ENCODE measurements at regions not wholly inside any gene's neighbourhood (a gene's known extent, or its start where the extent isn't known, plus 50 kb on each side); places are given as distances from the start of the nearest gene placed in this dataset.

- H3K4me2 ChIP-seq (ENCODE audit: low read length), result no peak overlapping the region
- no peak overlapping the region for H3K27ac ChIP-seq
- H3K9ac ChIP-seq, result no peak overlapping the region
- H3K36me3 ChIP-seq (ENCODE audit: control insufficient read depth, insufficient read depth, low read length), result no peaks in the 10 kb centered on the region
- H3K27me3 ChIP-seq (ENCODE audit: control insufficient read depth, insufficient read depth, low read length), result no peaks in the 10 kb centered on the region
- peaks cover 4% of the 10 kb centered on the region for H3K4me1 ChIP-seq
- no peak overlapping the region for H2AFZ ChIP-seq
- no peaks in the 10 kb centered on the region for H3K79me2 ChIP-seq
- H3K9me3 ChIP-seq (ENCODE audit: control insufficient read depth, low read length), result no peaks in the 10 kb centered on the region
- no peak for TF ChIP-seq CTCF (IDR thresholded peaks at IDR 0.05)
- H3K4me3 ChIP-seq (ENCODE audit: low read depth, low read length), result no peak overlapping the region
Measured at GRCh38 chr20:40459299-40459698, 229.7 kb downstream of the MAFB start.

- no peak overlapping the region for H3K4me3 ChIP-seq (ENCODE audit: low read depth, low read length)
- no peaks in the 10 kb centered on the region for H3K36me3 ChIP-seq (ENCODE audit: control insufficient read depth, insufficient read depth, low read length)
- H3K9me3 ChIP-seq (ENCODE audit: control insufficient read depth, low read length), result no peaks in the 10 kb centered on the region
- no peaks in the 10 kb centered on the region for H3K27me3 ChIP-seq (ENCODE audit: control insufficient read depth, insufficient read depth, low read length)
- H3K79me2 ChIP-seq, result no peaks in the 10 kb centered on the region
- H3K27ac ChIP-seq, result no peak overlapping the region
- no peak overlapping the region for H3K9ac ChIP-seq
- no peaks in the 10 kb centered on the region for H3K4me1 ChIP-seq
- no peak for TF ChIP-seq CTCF (IDR thresholded peaks at IDR 0.05)
- no peak overlapping the region for H2AFZ ChIP-seq
- H3K4me2 ChIP-seq (ENCODE audit: low read length), result no peak overlapping the region
Measured at GRCh38 chr20:40457404-40457803, 231.6 kb downstream of the MAFB start.

GRCh38 chr20:40452758-40453157 is 236.3 kb downstream of the MAFB start:
- Histone ChIP-seq H3K4me3 (ENCODE audit: low read depth, low read length) (no peak overlapping the region), H3K36me3 (ENCODE audit: control insufficient read depth, insufficient read depth, low read length) (no peaks in the 10 kb centered on the region), H3K79me2 (no peaks in the 10 kb centered on the region), H3K9me3 (ENCODE audit: control insufficient read depth, low read length) (no peaks in the 10 kb centered on the region), H3K4me1 (no peaks in the 10 kb centered on the region), H2AFZ (no peak overlapping the region), H3K9ac (no peak overlapping the region), H3K4me2 (ENCODE audit: low read length) (no peak overlapping the region), H3K27ac (no peak overlapping the region), H3K27me3 (ENCODE audit: control insufficient read depth, insufficient read depth, low read length) (no peaks in the 10 kb centered on the region)
- no peak for TF ChIP-seq CTCF (IDR thresholded peaks at IDR 0.05)

- Histone ChIP-seq H3K4me3 (ENCODE audit: low read depth, low read length) (no peak overlapping the region), H2AFZ (no peak overlapping the region), H3K27me3 (ENCODE audit: control insufficient read depth, insufficient read depth, low read length) (no peaks in the 10 kb centered on the region), H3K79me2 (no peaks in the 10 kb centered on the region), H3K4me2 (ENCODE audit: low read length) (no peak overlapping the region), H3K9ac (no peak overlapping the region), H3K36me3 (ENCODE audit: control insufficient read depth, insufficient read depth, low read length) (no peaks in the 10 kb centered on the region), H3K27ac (no peak overlapping the region), H3K9me3 (ENCODE audit: control insufficient read depth, low read length) (no peaks in the 10 kb centered on the region), H3K4me1 (no peaks in the 10 kb centered on the region)
- TF ChIP-seq CTCF (IDR thresholded peaks at IDR 0.05), result no peak
Measured at GRCh38 chr20:40451552-40451951, 237.5 kb downstream of the MAFB start.

- TF ChIP-seq CTCF (IDR thresholded peaks at IDR 0.05), result no peak
- H3K4me1 ChIP-seq, result no peaks in the 10 kb centered on the region
Measured at GRCh38 chr20:40449974-40450616, 238.9 kb downstream of the MAFB start.

More at GRCh38 chr20:40449974-40450616, 238.9 kb downstream of the MAFB start:
- H3K9ac ChIP-seq, result no peak overlapping the region
- no peaks in the 10 kb centered on the region for H3K27me3 ChIP-seq (ENCODE audit: control insufficient read depth, insufficient read depth, low read length)
- H3K27ac ChIP-seq, result no peak overlapping the region
- no peaks in the 10 kb centered on the region for H3K9me3 ChIP-seq (ENCODE audit: control insufficient read depth, low read length)
- no peak overlapping the region for H3K4me2 ChIP-seq (ENCODE audit: low read length)
- no peaks in the 10 kb centered on the region for H3K36me3 ChIP-seq (ENCODE audit: control insufficient read depth, insufficient read depth, low read length)
- H3K4me3 ChIP-seq (ENCODE audit: low read depth, low read length), result no peak overlapping the region
- no peak overlapping the region for H2AFZ ChIP-seq
- no peaks in the 10 kb centered on the region for H3K79me2 ChIP-seq

Data from parathyroid adenoma (tissue), 2 donors.